ENCODE measurements at regions not wholly inside any gene's neighbourhood (a gene's known extent, or its start where the extent isn't known, plus 50 kb on each side); places are given as distances from the start of the nearest gene placed in this dataset.

DNA sequence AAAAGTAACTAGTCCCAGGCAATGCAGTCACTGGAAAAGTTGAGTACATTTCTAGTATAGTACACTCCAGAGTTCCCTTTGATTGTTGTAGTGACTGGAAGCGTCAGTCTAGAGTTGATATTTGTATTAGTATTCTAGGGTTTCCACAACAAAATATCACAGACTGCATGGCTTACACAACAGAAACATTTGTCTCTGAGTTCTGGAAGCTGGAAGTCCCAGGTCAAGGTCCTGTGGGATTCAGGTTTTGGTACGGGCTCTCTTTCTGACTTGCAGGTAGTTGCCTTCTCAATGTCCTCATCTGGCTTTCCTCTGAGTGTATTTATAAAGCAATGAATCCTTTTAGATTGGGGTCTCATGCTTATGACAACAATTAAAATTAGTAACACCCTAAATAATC is 1119.1 kb upstream of the PHF14 start:
- H3K4me3 ChIP-seq (ENCODE audit: insufficient read depth, low read length, poor library complexity, severe bottlenecking) = no peak overlapping the region
- H2AFZ ChIP-seq (ENCODE audit: low read depth, low read length, severe bottlenecking) = no peak overlapping the region
- H3K79me2 ChIP-seq (ENCODE audit: insufficient read depth, low read length) = no peaks in the 10 kb centered on the region

DNA sequence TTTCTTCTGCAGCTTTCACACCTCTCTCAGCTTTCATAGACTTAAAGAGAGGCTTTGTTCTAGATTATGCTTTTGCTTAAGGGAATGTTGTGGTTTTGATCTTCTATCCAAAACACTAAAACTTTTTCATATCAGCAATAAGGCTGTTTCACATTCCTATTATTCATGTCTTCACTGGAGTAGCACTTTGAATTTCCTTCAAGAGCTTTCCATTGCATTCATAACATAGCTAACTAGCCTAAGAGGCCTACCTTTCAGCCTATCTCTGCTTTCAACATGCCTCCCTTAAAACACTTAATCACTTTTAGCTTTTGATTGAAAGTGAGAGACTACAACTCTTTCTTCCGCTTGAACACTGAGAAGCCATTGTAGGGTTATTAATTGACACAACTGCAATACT is 1117.0 kb upstream of the PHF14 start:
- H3K9ac ChIP-seq (ENCODE audit: low read length) = no peak overlapping the region
- no peaks in the 10 kb centered on the region for H4K20me1 ChIP-seq (ENCODE audit: low read depth, low read length)
- no peaks in the 10 kb centered on the region for H3K36me3 ChIP-seq (ENCODE audit: low read length)
- no peak overlapping the region for H3K27ac ChIP-seq (ENCODE audit: low read depth, low read length)
- 0 out of 2 replicates have a peak, but pooled peaks cover 3% of the 10 kb centered on the region for H3K9me3 ChIP-seq (ENCODE audit: insufficient read depth, low read length)
- no peak overlapping the region for H2AFZ ChIP-seq (ENCODE audit: low read depth, low read length, severe bottlenecking)
- H3K27me3 ChIP-seq (ENCODE audit: low read length) = no peaks in the 10 kb centered on the region
- no peaks in the 10 kb centered on the region for H3K79me2 ChIP-seq (ENCODE audit: insufficient read depth, low read length)
- H3F3A ChIP-seq (ENCODE audit: insufficient read depth) = no peaks in the 10 kb centered on the region
- TF ChIP-seq, protein P1, sequence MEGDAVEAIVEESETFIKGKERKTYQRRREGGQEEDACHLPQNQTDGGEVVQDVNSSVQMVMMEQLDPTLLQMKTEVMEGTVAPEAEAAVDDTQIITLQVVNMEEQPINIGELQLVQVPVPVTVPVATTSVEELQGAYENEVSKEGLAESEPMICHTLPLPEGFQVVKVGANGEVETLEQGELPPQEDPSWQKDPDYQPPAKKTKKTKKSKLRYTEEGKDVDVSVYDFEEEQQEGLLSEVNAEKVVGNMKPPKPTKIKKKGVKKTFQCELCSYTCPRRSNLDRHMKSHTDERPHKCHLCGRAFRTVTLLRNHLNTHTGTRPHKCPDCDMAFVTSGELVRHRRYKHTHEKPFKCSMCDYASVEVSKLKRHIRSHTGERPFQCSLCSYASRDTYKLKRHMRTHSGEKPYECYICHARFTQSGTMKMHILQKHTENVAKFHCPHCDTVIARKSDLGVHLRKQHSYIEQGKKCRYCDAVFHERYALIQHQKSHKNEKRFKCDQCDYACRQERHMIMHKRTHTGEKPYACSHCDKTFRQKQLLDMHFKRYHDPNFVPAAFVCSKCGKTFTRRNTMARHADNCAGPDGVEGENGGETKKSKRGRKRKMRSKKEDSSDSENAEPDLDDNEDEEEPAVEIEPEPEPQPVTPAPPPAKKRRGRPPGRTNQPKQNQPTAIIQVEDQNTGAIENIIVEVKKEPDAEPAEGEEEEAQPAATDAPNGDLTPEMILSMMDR (IDR thresholded peaks at IDR 0.05; ENCODE audit: insufficient read depth, low read length, poor library complexity, severe bottlenecking) = no peak
- H3K9me2 ChIP-seq (replicated peaks; ENCODE audit: insufficient read depth, low read length) = no peaks in the 10 kb centered on the region
- H3K4me3 ChIP-seq (ENCODE audit: insufficient read depth, low read length, poor library complexity, severe bottlenecking) = no peak overlapping the region
- no peak overlapping the region for H3K4me2 ChIP-seq (ENCODE audit: low read depth, low read length, poor library complexity, severe bottlenecking)

More for the DNA sequence above, 1119.1 kb upstream of the PHF14 start:
- Histone ChIP-seq H3K27me3 (ENCODE audit: low read length) (no peaks in the 10 kb centered on the region), H3K4me2 (ENCODE audit: low read depth, low read length, poor library complexity, severe bottlenecking) (no peak overlapping the region), H3K36me3 (ENCODE audit: low read length) (no peaks in the 10 kb centered on the region), H3F3A (ENCODE audit: insufficient read depth) (no peaks in the 10 kb centered on the region), H4K20me1 (ENCODE audit: low read depth, low read length) (no peaks in the 10 kb centered on the region), H3K27ac (ENCODE audit: low read depth, low read length) (no peak overlapping the region), H3K9me3 (ENCODE audit: insufficient read depth, low read length) (0 out of 2 replicates have a peak, but pooled peaks cover 3% of the 10 kb centered on the region), H3K9ac (ENCODE audit: low read length) (no peak overlapping the region), H3K9me2 (replicated peaks; ENCODE audit: insufficient read depth, low read length) (no peaks in the 10 kb centered on the region)
- TF ChIP-seq, protein P1 (IDR thresholded peaks at IDR 0.05; ENCODE audit: insufficient read depth, low read length, poor library complexity, severe bottlenecking) = no peak
- TF ChIP-seq EZH2phosphoT487 (conservative IDR thresholded peaks at IDR 0.05; ENCODE audit: low read length) = no peak

DNA sequence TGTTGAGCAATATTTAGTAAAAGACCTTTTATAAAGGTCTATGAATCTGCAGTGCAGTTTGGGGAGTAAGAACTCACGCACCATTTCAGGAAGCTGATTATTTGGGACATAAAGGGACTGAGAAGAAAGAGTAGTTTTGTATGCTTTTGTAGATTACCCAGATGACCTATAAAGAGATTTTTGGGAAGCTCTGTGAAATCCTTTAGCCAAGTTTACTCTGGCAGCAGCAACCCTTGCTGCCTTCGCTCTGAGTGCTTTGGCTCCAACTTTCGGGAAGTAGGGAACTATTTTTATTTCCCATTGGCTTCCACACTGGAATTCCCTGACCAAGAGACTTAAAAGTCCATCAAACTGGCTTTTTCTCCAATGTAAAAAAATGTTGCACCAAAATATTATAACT is 1110.1 kb upstream of the PHF14 start:
- Histone ChIP-seq H3K9me3 (ENCODE audit: insufficient read depth, low read length) (0 out of 2 replicates have a peak, but pooled peaks cover 3% of the 10 kb centered on the region), H3K9ac (ENCODE audit: low read length) (no peak overlapping the region), H3K79me2 (ENCODE audit: insufficient read depth, low read length) (no peaks in the 10 kb centered on the region), H4K20me1 (ENCODE audit: low read depth, low read length) (no peaks in the 10 kb centered on the region), H3K4me3 (ENCODE audit: insufficient read depth, low read length, poor library complexity, severe bottlenecking) (no peak overlapping the region), H3K27ac (ENCODE audit: low read depth, low read length) (no peak overlapping the region), H3F3A (ENCODE audit: insufficient read depth) (no peaks in the 10 kb centered on the region), H3K27me3 (ENCODE audit: low read length) (no peaks in the 10 kb centered on the region), H3K4me2 (ENCODE audit: low read depth, low read length, poor library complexity, severe bottlenecking) (no peak overlapping the region), H3K36me3 (ENCODE audit: low read length) (no peaks in the 10 kb centered on the region), H3K9me2 (replicated peaks; ENCODE audit: insufficient read depth, low read length) (no peaks in the 10 kb centered on the region), H2AFZ (ENCODE audit: low read depth, low read length, severe bottlenecking) (no peak overlapping the region)
- TF ChIP-seq EZH2phosphoT487 (conservative IDR thresholded peaks at IDR 0.05; ENCODE audit: low read length) = no peak
- TF ChIP-seq, protein P1 (IDR thresholded peaks at IDR 0.05; ENCODE audit: insufficient read depth, low read length, poor library complexity, severe bottlenecking) = no peak
